NCI-H2107 treated with DMSO at 0.1 percent for 48 hours (cell line): ENCODE measurements at regions not wholly inside any gene's neighbourhood (a gene's known extent, or its start where the extent isn't known, plus 50 kb on each side); places are given as distances from the start of the nearest gene placed in this dataset.

Source experiments
- DNase-seq: peaks from one replicate; lab custom pipeline; 2025; ENCODE audit not compliant: unreplicated experiment; lab: John Stamatoyannopoulos, UW

- no peak for DNase-seq
These were observed 64.1 kb upstream of the EEPD1 start for GRCh38 chr7:36088966-36089365.

DNA sequence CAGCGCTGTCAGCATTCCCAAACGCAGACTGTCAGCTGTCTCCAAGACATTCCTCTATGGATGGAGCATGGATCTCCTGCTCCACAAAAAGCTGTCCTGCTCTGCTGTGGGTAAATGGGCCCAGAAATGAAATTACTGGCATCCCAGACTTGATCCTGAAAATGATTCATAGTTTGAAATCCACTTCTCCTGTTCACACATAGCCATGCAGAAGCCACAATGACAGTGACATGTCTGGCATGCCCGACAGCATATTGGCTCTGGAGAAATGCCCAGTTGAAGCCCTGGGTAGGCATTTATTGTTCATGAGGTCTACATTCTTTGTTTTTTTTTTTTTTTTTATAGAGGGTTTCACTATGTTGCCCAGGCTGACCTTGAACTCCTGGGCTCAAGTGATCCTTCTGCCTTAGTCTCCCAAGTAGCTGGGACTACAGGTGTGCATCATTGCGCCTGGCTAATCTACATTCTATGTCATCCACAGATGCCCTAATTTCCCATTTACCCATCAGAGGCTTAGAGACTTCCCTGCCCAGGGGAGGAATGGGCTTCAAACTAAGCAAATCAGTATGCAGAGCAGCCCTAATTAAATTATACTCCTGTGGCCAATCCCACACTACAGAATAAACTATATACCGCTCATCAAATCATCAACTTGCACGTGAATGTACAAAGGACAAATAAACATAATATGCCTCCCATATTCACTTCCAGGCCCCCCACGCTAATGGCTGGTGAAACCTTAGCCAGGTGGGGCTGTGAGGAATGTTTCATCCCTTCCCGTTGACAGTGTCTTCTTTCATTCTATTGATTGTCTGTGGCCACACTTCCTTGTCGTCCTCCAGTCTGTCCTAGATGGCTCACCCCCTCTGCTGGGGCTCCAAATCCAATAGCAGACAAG lies 61.8 kb upstream of the EEPD1 start:
- DNase-seq, result no peak

DNA sequence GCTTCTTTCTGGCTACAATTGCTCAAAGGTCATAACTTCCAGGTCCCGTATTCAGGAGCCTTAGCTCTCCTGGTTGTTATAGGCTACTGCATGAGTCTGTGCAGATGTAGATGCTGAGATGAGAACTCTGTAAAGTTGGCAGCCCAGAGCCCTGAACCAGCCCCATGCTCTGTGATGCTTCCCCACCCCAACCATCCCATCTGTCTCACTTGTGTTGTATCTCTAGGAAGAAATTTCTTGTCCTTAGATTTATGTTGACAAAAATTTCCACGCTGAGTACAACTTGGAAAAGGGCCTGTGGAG lies 61.2 kb upstream of the EEPD1 start:
- DNase-seq, result no peak

DNA sequence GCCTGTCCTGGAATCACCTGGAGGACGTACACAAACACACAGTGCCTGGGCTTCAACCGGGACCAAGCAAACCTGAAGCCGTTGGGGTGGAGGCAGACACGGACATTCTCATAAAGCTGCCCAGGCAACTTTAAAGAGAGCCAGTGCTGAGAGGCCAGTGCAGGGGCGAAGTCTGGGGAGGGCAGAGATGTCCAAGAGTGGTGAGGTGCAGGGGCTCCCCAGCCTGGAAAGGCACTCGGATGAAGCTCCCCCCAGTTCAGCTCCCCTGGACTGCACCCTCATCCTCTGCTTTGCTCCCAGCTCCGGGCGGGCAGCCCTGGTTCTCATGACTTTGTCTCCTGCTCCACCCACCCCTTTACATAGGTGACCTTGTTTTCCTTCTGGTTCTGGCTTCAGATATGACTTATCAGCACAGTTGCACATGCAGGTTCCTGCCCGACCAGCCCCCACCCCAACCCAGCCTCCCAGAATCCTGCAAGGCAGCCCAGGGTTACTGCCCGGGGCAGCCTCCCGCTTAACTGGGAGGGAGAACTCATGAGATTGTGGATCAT lies 60.8 kb upstream of the EEPD1 start:
- DNase-seq, result no peak

DNA sequence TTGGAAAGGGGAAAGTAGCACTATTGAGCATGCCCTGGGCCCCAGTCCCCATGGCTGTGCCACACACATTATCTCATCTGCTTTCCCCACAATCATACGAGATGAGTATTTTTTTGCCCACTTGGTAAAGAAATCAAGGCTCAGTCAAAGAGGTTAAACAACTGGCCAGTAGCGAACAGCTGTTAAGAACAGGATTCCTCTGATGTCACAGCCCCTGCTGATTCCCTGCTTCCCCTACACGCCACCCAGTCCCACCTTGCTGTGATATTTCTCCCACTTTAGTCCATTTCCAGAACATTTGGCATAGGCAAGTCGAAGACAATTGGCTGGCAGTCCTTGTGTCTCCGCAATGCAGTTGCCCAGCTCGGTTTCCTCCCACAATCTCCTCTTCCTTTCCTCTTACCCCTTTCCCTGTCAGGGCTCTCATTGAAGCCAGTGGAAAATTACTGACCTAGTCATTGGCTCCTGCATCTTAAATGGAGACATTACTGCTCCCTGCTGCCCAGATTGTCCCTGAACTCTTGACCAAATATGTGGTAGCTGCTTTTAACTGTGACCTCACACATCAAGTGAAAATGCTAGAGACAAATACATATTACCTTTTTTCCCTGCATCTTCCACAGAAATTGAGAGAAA lies 56.5 kb upstream of the EEPD1 start:
- DNase-seq, result no peak

GRCh38 chr7:36098096-36098495 lies 55.0 kb upstream of the EEPD1 start:
- no peak for DNase-seq

DNA sequence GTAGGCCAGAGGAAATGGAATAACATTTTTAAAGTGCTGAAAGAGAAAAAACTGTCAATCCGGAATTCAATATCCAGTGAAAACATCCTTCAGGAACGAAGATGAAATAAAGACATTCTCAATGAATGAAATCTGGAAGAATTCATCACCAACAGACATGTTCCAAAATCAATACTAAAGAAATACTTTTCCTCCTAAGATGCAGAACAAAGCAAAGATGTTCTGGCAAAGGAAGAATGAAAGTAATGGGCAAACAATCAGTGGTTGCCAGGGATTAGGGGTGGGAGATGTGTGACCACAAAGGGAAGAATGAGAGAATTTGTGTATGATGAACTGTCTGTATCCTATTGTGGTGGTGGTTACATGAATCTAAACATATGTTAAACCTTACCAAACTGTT lies 52.8 kb upstream of the EEPD1 start:
- no peak for DNase-seq

DNA sequence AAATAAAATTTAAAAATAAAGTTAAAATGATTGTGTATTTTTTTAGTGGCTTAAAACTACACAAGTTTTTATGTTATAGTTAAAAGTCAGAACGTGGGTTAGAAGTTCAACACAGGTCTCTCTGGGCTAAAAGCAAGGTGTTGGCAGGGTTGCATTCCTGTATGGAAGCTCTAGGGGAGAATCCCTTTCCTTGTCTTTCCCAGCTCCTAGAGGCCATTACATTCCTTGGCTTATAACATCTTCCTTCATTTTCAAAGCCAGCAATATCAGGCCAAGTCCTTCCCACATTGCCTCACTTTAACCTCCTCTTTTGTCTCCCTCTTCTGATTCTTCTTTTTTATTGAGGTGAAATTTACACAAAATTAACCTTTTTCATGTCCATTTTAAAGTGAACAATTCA lies 52.4 kb upstream of the EEPD1 start:
- no peak for DNase-seq
